Osteoblast (primary cell): ENCODE measurements at regions not wholly inside any gene's neighbourhood (a gene's known extent, or its start where the extent isn't known, plus 50 kb on each side); places are given as distances from the start of the nearest gene placed in this dataset.

Experiments used
- DNase-seq: peaks from one replicate; pipeline ENCODE4 v3.0.0; 2011; ENCODE audit warnings: low spot score, mixed read lengths; ENCODE audit not compliant: insufficient read length; ENCODE audit errors: missing footprints
- H2AFZ ChIP-seq: 2 replicates; pipeline ENCODE4 v1.6.0; 2011; ENCODE audit warnings: mild to moderate bottlenecking, low read length
- H3K27ac ChIP-seq: 2 replicates; pipeline ENCODE4 v1.5.1; 2011; ENCODE audit warnings: mild to moderate bottlenecking, low read depth, low read length, moderate library complexity
- H3K27me3 ChIP-seq: 2 replicates; pipeline ENCODE4 v1.6.0; 2012; ENCODE audit warnings: mild to moderate bottlenecking, control low read depth, inconsistent platforms, low read length, moderate library complexity; ENCODE audit not compliant: insufficient read depth
- H3K36me3 ChIP-seq: 2 replicates; pipeline ENCODE4 v1.5.1; 2011; ENCODE audit warnings: mild to moderate bottlenecking, low read length, control low read depth, moderate library complexity; ENCODE audit not compliant: insufficient read depth
- H3K4me1 ChIP-seq: 2 replicates; pipeline ENCODE4 v1.5.1; 2011; ENCODE audit warnings: mild to moderate bottlenecking, low read length, control low read depth, moderate library complexity; ENCODE audit not compliant: insufficient read depth
- H3K4me2 ChIP-seq: 2 replicates; pipeline ENCODE4 v1.6.0; 2011; ENCODE audit warnings: mild to moderate bottlenecking, low read length; ENCODE audit not compliant: insufficient read depth
- H3K4me3 ChIP-seq: fragments of 200-600 bp; sonication (generic); 3 replicates; pipeline ENCODE4 v1.5.1; 2012; ENCODE audit warnings: mild to moderate bottlenecking, low read length, inconsistent platforms; ENCODE audit not compliant: insufficient read depth
- H3K79me2 ChIP-seq: 2 replicates; pipeline ENCODE4 v1.6.0; 2012; ENCODE audit warnings: mild to moderate bottlenecking, low read length, control low read depth, inconsistent platforms; ENCODE audit not compliant: insufficient read depth
- H3K9me3 ChIP-seq: 2 replicates; pipeline ENCODE4 v1.5.1; 2011; ENCODE audit warnings: low read depth, low read length, control low read depth
- H4K20me1 ChIP-seq: 2 replicates; pipeline ENCODE4 v1.6.0; 2012; ENCODE audit warnings: mild to moderate bottlenecking, low read length, control low read depth; ENCODE audit not compliant: insufficient read depth
- CTCF ChIP-seq: IDR thresholded peaks from 2 replicates; pipeline ENCODE4 v1.5.1; 2011; ENCODE audit warnings: mild to moderate bottlenecking, low read depth, low read length, moderate library complexity; ENCODE audit errors: extremely low read depth

GRCh38 chr17:55561973-55562495 is 50.8 kb upstream of the SMIM36 start:
- TF ChIP-seq CTCF: no peak
- Histone ChIP-seq H3K27me3 (no peaks in the 10 kb centered on the region), H3K9me3 (no peaks in the 10 kb centered on the region), H3K4me2 (no peak overlapping the region), H3K79me2 (no peaks in the 10 kb centered on the region), H3K36me3 (no peaks in the 10 kb centered on the region), H3K27ac (no peak overlapping the region), H3K4me1 (no peaks in the 10 kb centered on the region), H3K4me3 (no peak overlapping the region), H4K20me1 (no peaks in the 10 kb centered on the region), H2AFZ (no peak overlapping the region)
- DNase-seq: peak; percentile 66

- Histone ChIP-seq H3K4me2 (no peak overlapping the region), H4K20me1 (no peaks in the 10 kb centered on the region), H3K4me1 (no peaks in the 10 kb centered on the region), H2AFZ (no peak overlapping the region), H3K79me2 (no peaks in the 10 kb centered on the region), H3K27me3 (no peaks in the 10 kb centered on the region), H3K36me3 (no peaks in the 10 kb centered on the region), H3K27ac (no peak overlapping the region), H3K4me3 (no peak overlapping the region), H3K9me3 (no peaks in the 10 kb centered on the region)
- no peak for TF ChIP-seq CTCF
- no peak for DNase-seq
Measured at GRCh38 chr17:55561316-55561972, 50.2 kb upstream of the SMIM36 start.
